ENCODE measurements at regions not wholly inside any gene's neighbourhood (a gene's known extent, or its start where the extent isn't known, plus 50 kb on each side); places are given as distances from the start of the nearest gene placed in this dataset.

DNA sequence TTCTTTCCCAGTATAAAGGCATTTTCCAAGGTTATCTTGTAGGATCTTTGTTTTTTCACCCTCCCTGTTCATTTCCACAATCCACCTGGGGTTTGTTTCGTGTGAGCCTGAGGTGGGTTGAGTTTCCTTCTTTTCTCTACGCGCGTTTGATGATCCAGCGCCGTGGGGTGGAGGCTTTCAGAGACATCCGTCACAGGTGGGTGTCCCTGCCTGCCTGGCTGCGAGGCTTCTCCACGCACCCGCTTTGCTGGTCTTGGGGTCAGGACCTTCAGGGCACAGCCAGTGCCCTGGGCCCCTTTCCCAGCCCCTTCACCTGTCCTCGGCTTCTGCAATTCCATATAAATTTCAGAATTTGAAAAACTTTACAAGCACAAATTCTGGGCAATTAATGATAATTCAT lies 109.0 kb upstream of the ALKAL2 start:
- TF ChIP-seq, protein P1, sequence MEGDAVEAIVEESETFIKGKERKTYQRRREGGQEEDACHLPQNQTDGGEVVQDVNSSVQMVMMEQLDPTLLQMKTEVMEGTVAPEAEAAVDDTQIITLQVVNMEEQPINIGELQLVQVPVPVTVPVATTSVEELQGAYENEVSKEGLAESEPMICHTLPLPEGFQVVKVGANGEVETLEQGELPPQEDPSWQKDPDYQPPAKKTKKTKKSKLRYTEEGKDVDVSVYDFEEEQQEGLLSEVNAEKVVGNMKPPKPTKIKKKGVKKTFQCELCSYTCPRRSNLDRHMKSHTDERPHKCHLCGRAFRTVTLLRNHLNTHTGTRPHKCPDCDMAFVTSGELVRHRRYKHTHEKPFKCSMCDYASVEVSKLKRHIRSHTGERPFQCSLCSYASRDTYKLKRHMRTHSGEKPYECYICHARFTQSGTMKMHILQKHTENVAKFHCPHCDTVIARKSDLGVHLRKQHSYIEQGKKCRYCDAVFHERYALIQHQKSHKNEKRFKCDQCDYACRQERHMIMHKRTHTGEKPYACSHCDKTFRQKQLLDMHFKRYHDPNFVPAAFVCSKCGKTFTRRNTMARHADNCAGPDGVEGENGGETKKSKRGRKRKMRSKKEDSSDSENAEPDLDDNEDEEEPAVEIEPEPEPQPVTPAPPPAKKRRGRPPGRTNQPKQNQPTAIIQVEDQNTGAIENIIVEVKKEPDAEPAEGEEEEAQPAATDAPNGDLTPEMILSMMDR (IDR thresholded peaks at IDR 0.05; ENCODE audit: extremely low read depth in 1 of 2, insufficient read depth in 1 of 2, low read depth in 1 of 2, low read length in 2 of 2): no peak
- TF ChIP-seq POLR2AphosphoS5 (IDR thresholded peaks at IDR 0.05; ENCODE audit: insufficient read depth, low read depth, low read length) (no peak), EZH2 (IDR thresholded peaks at IDR 0.05; ENCODE audit: borderline replicate concordance, low read depth, low read length, severe bottlenecking) (no peak), JUN (IDR thresholded peaks at IDR 0.05; ENCODE audit: borderline replicate concordance, insufficient read depth, insufficient read length, low read depth) (no peak), POLR2A (IDR thresholded peaks at IDR 0.05; ENCODE audit: low read depth, low read length) (no peak), FOS (IDR thresholded peaks at IDR 0.05; ENCODE audit: borderline replicate concordance, insufficient read depth, low read length) (no peak), MYC (IDR thresholded peaks at IDR 0.05; ENCODE audit: low read depth, low read length) (no peak), GATA2 (IDR thresholded peaks at IDR 0.05; ENCODE audit: insufficient read depth, insufficient read length, low read depth, low read length) (no peak)
- TF ChIP-seq, protein P2, sequence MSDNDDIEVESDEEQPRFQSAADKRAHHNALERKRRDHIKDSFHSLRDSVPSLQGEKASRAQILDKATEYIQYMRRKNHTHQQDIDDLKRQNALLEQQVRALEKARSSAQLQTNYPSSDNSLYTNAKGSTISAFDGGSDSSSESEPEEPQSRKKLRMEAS (IDR thresholded peaks at IDR 0.05; ENCODE audit: insufficient read depth, insufficient read length): no peak

Data from endothelial cell of umbilical vein (primary cell).